Left ventricle myocardium inferior (tissue), 1 donor: ENCODE measurements at regions not wholly inside any gene's neighbourhood (a gene's known extent, or its start where the extent isn't known, plus 50 kb on each side); places are given as distances from the start of the nearest gene placed in this dataset.

Experiments used
- DNase-seq: peaks from one replicate; pipeline ENCODE4 v3.0.0-alpha.2; 2020
- H3K27ac ChIP-seq: fragments of 200-600 bp; replicated peaks from 2 replicates; pipeline ENCODE4 v1.8.0; 2021
- H3K27me3 ChIP-seq: fragments of 200-600 bp; 2 replicates; pipeline ENCODE4 v1.8.0; 2021; ENCODE audit warnings: low read depth
- H3K36me3 ChIP-seq: fragments of 200-600 bp; 2 replicates; pipeline ENCODE4 v1.8.0; 2021
- H3K4me1 ChIP-seq: fragments of 200-600 bp; 2 replicates; pipeline ENCODE4 v1.8.0; 2021
- H3K4me3 ChIP-seq: fragments of 200-600 bp; 2 replicates; pipeline ENCODE4 v1.8.0; 2021; ENCODE audit warnings: mild to moderate bottlenecking, moderate library complexity
- H3K9me3 ChIP-seq: fragments of 200-600 bp; replicated peaks from 2 replicates; pipeline ENCODE4 v1.8.0; 2021
- CTCF ChIP-seq: fragments of 200-600 bp; IDR thresholded peaks from 2 replicates; pipeline ENCODE4 v1.8.0; 2021; ENCODE audit warnings: antibody characterized with exemption, mild to moderate bottlenecking, borderline replicate concordance
- intact Hi-C: fragments of 100-400 bp; cut with micrococcal nuclease; formaldehyde crosslinking; loops from one replicate; pipeline ENCODE4 v1.11.0; 2022
- donor health status: DM: no; HTN: yes; CAD: no; lungs with severe emphysema.

DNA sequence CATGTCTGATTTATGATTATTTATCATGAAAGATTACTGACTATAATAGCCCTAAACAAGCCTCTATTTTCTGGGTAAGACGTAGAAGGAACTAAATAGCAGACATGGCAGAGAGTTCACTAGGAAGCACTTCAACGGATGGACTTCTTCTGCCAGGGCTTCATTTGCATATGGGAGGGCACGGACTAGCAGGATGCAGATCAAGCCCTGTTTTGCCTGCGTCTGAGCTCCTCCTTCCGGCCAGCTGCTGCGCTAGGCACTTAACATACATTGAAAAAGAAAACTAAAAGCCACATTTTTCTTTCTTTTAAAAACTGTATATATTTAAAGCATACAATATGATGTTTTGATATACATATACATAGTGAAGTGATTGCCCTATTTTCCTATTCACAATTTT, 340.0 kb upstream of the MEX3C start:
- intact Hi-C loops = no loop called here
- peak; percentile 58 for TF ChIP-seq CTCF
- DNase-seq = peak; percentile 21
- Histone ChIP-seq H3K9me3 (no peaks in the 10 kb centered on the region), H3K27me3 (no peaks in the 10 kb centered on the region), H3K4me1 (peaks cover 13% of the 10 kb centered on the region), H3K27ac (no peak overlapping the region), H3K36me3 (no peaks in the 10 kb centered on the region), H3K4me3 (no peak overlapping the region)

- Histone ChIP-seq H3K36me3 (no peaks in the 10 kb centered on the region), H3K27ac (no peak overlapping the region), H3K27me3 (no peaks in the 10 kb centered on the region), H3K9me3 (no peaks in the 10 kb centered on the region), H3K4me1 (peaks cover 13% of the 10 kb centered on the region), H3K4me3 (no peak overlapping the region)
- intact Hi-C loops = no loop called here
- no peak for TF ChIP-seq CTCF
- no peak for DNase-seq
Observed at GRCh38 chr18:51540562-51540961, 343.1 kb upstream of the MEX3C start.

GRCh38 chr18:51541230-51541629, 343.7 kb upstream of the MEX3C start:
- Histone ChIP-seq H3K9me3 (no peaks in the 10 kb centered on the region), H3K36me3 (no peaks in the 10 kb centered on the region), H3K4me1 (peaks cover 12% of the 10 kb centered on the region), H3K27ac (no peak overlapping the region), H3K27me3 (no peaks in the 10 kb centered on the region), H3K4me3 (no peak overlapping the region)
- no peak for TF ChIP-seq CTCF
- no peak for DNase-seq
- intact Hi-C loops = no loop called here

GRCh38 chr18:51543658-51544155, 346.2 kb upstream of the MEX3C start:
- intact Hi-C loops = no loop called here
- Histone ChIP-seq H3K27ac (no peak overlapping the region), H3K36me3 (no peaks in the 10 kb centered on the region), H3K9me3 (no peaks in the 10 kb centered on the region), H3K4me1 (no peaks in the 10 kb centered on the region), H3K4me3 (no peak overlapping the region), H3K27me3 (no peaks in the 10 kb centered on the region)
- no peak for TF ChIP-seq CTCF
- no peak for DNase-seq

DNA sequence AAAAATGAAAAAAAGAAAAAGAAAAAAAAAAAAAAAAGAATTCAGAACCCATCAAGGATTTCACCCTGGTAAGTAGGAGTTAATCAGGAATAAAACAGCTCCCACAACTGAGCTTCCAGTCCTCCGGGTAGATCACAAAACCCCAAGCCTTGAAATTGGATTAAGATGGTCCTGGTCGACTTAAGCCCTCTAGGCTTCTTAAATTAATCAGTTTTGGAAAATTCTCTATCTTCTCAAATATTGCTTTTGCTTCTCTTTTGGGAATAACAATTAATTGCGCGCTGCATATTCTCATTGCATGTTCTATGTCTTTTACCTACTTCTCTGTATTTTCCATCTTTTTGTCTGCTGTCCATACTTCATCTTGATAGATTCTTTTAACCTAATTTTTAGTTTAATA, 348.0 kb upstream of the MEX3C start:
- Histone ChIP-seq H3K4me1 (no peaks in the 10 kb centered on the region), H3K36me3 (no peaks in the 10 kb centered on the region), H3K4me3 (no peak overlapping the region), H3K27me3 (no peaks in the 10 kb centered on the region), H3K9me3 (no peaks in the 10 kb centered on the region), H3K27ac (no peak overlapping the region)
- TF ChIP-seq CTCF = no peak
- intact Hi-C loops = no loop called here
- DNase-seq = no peak
